ENCODE measurements at regions not wholly inside any gene's neighbourhood (a gene's known extent, or its start where the extent isn't known, plus 50 kb on each side); places are given as distances from the start of the nearest gene placed in this dataset.

DNA sequence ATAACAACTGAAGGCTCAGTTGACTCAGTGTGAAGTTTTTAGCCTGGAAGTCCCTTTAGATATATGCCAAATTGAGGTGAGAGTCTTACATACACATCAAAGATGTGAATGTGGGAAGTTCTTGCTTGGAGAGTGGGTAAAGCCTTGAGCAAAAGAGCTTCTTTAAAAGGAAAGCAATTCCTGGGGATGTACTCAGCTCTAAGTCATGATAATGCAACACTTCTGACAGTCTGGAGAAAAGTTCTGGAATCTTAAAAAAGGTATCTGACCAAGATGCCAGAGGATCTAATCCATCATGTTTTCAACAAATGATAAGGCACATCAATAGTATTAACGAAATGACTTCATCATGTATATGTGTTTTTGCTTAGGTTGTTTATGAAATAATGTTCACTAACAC, 351.2 kb downstream of the CDH19 start:
- no peak for TF ChIP-seq POLR2AphosphoS5 (IDR thresholded peaks at IDR 0.05)
- TF ChIP-seq, protein P1, sequence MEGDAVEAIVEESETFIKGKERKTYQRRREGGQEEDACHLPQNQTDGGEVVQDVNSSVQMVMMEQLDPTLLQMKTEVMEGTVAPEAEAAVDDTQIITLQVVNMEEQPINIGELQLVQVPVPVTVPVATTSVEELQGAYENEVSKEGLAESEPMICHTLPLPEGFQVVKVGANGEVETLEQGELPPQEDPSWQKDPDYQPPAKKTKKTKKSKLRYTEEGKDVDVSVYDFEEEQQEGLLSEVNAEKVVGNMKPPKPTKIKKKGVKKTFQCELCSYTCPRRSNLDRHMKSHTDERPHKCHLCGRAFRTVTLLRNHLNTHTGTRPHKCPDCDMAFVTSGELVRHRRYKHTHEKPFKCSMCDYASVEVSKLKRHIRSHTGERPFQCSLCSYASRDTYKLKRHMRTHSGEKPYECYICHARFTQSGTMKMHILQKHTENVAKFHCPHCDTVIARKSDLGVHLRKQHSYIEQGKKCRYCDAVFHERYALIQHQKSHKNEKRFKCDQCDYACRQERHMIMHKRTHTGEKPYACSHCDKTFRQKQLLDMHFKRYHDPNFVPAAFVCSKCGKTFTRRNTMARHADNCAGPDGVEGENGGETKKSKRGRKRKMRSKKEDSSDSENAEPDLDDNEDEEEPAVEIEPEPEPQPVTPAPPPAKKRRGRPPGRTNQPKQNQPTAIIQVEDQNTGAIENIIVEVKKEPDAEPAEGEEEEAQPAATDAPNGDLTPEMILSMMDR (IDR thresholded peaks at IDR 0.05), result no peak
